Effector memory CD4-positive, alpha-beta T cell (primary cell): ENCODE measurements at regions not wholly inside any gene's neighbourhood (a gene's known extent, or its start where the extent isn't known, plus 50 kb on each side); places are given as distances from the start of the nearest gene placed in this dataset.

Source experiments
- DNase-seq, 3 donors: peaks; one replicate each; pipeline ENCODE4 v3.0.0-alpha.2; 2020
- H3K27ac ChIP-seq: 2 replicates; pipeline ENCODE4 v1.7.0; 2013; ENCODE audit warnings: mild to moderate bottlenecking, low read length, moderate library complexity; ENCODE audit not compliant: insufficient read depth, poor library complexity, severe bottlenecking
- H3K27me3 ChIP-seq: replicated peaks from 2 replicates; pipeline ENCODE4 v1.7.0; 2013; ENCODE audit warnings: mild to moderate bottlenecking, low read length; ENCODE audit not compliant: insufficient read depth, control insufficient read depth, poor library complexity, severe bottlenecking
- H3K36me3 ChIP-seq: 2 replicates; pipeline ENCODE4 v1.7.0; 2013; ENCODE audit warnings: mild to moderate bottlenecking, low read length, moderate library complexity; ENCODE audit not compliant: control insufficient read depth, insufficient read depth
- H3K4me1 ChIP-seq: 2 replicates; pipeline ENCODE4 v1.7.0; 2013; ENCODE audit warnings: low read length, mild to moderate bottlenecking; ENCODE audit not compliant: control insufficient read depth, insufficient read depth, poor library complexity, severe bottlenecking
- H3K4me3 ChIP-seq: 2 replicates; pipeline ENCODE4 v1.7.0; 2013; ENCODE audit warnings: low read length, low read depth, mild to moderate bottlenecking; ENCODE audit not compliant: insufficient read depth, poor library complexity, severe bottlenecking
- H3K9me3 ChIP-seq: 2 replicates; pipeline ENCODE4 v1.7.0; 2013; ENCODE audit warnings: mild to moderate bottlenecking, low read length, moderate library complexity; ENCODE audit not compliant: control insufficient read depth

- Histone ChIP-seq H3K4me1 (no peaks in the 10 kb centered on the region), H3K36me3 (no peaks in the 10 kb centered on the region), H3K4me3 (no peak overlapping the region), H3K27ac (no peak overlapping the region), H3K9me3 (no peaks in the 10 kb centered on the region), H3K27me3 (no peaks in the 10 kb centered on the region)
- DNase-seq = no peak
These were observed 659.2 kb downstream of the HDGFL1 start for GRCh38 chr6:23228439-23229024.

DNA sequence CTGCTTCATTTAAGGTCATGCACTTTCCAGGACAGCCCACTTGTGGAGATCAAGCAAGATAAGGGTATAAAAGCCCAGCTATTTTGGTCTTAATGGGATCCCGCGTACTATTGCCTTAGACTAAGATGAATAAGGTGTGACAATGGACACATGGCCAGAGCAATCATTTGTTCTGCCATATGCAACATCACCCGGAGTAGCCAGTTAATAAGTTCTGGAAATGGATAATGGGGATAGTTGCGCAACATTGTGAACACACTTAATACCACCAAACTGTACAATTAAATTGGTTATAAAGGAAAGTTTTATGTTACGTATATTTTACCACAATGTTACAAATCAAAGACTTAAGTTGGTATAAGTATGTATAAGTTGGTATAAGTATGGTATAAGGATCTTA lies 674.5 kb downstream of the HDGFL1 start:
- no peaks in the 10 kb centered on the region for H3K4me1 ChIP-seq
- DNase-seq = no peak
- no peaks in the 10 kb centered on the region for H3K36me3 ChIP-seq
- H3K27me3 ChIP-seq = no peaks in the 10 kb centered on the region
- no peaks in the 10 kb centered on the region for H3K9me3 ChIP-seq
- no peak overlapping the region for H3K4me3 ChIP-seq
- H3K27ac ChIP-seq = no peak overlapping the region

GRCh38 chr6:23244300-23244699 lies 674.9 kb downstream of the HDGFL1 start:
- no peak for DNase-seq
- Histone ChIP-seq H3K27ac (no peak overlapping the region), H3K9me3 (no peaks in the 10 kb centered on the region), H3K36me3 (no peaks in the 10 kb centered on the region), H3K27me3 (no peaks in the 10 kb centered on the region), H3K4me1 (no peaks in the 10 kb centered on the region), H3K4me3 (no peak overlapping the region)

GRCh38 chr6:23245572-23245971 lies 676.2 kb downstream of the HDGFL1 start:
- Histone ChIP-seq H3K9me3 (no peaks in the 10 kb centered on the region), H3K36me3 (no peaks in the 10 kb centered on the region), H3K27ac (no peak overlapping the region), H3K4me1 (no peaks in the 10 kb centered on the region), H3K4me3 (no peak overlapping the region), H3K27me3 (no peaks in the 10 kb centered on the region)
- no peak for DNase-seq

DNA sequence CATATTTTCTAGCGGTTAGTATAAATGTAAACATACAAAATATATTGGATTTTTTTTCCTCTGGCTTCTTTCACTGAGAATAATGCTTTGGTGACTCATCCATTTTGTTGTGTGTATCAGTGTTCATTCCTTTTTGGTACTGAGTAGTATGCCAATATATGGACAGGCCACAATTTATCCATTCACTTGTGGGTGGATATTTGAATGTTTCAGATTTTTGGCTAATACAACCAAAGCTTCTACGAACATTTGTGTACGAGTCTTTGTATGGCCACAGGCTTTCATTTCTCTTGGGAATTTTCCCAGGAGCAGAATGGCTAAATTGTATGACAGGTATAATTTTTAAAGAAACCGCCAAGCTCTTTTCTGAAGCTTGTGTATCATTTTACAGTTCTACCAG lies 677.5 kb downstream of the HDGFL1 start:
- Histone ChIP-seq H3K27ac (no peak overlapping the region), H3K36me3 (no peaks in the 10 kb centered on the region), H3K27me3 (no peaks in the 10 kb centered on the region), H3K4me3 (no peak overlapping the region), H3K4me1 (no peaks in the 10 kb centered on the region), H3K9me3 (no peaks in the 10 kb centered on the region)
- no peak for DNase-seq

GRCh38 chr6:23250556-23250955 lies 681.2 kb downstream of the HDGFL1 start:
- Histone ChIP-seq H3K9me3 (no peaks in the 10 kb centered on the region), H3K27ac (no peak overlapping the region), H3K27me3 (no peaks in the 10 kb centered on the region), H3K4me3 (no peak overlapping the region), H3K36me3 (no peaks in the 10 kb centered on the region), H3K4me1 (no peaks in the 10 kb centered on the region)
- no peak for DNase-seq

DNA sequence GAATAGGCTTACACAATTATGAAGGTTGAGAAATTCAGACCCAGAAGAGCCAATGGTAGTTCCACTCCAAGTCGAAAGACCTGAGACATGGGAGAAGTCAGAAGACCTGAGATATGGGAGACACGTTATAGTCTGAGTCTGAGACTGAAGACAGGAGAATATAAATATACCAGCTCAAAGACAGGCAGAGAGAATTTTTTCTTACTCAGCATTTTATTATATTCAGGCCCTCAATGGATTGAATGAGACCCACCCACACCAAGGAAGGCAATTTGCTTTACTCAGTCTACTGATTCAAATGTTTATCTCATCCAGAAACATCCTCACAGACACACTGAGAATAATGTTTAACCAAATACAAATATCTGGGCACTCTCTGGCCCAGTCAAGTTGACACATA lies 693.5 kb downstream of the HDGFL1 start:
- Histone ChIP-seq H3K27ac (no peak overlapping the region), H3K36me3 (no peaks in the 10 kb centered on the region), H3K4me3 (no peak overlapping the region), H3K9me3 (no peaks in the 10 kb centered on the region), H3K27me3 (no peaks in the 10 kb centered on the region), H3K4me1 (no peaks in the 10 kb centered on the region)
- DNase-seq = no peak

- no peak overlapping the region for H3K27ac ChIP-seq
- no peak overlapping the region for H3K4me3 ChIP-seq
- no peaks in the 10 kb centered on the region for H3K4me1 ChIP-seq
- H3K9me3 ChIP-seq = no peaks in the 10 kb centered on the region
- no peaks in the 10 kb centered on the region for H3K27me3 ChIP-seq
- DNase-seq = no peak
- no peaks in the 10 kb centered on the region for H3K36me3 ChIP-seq
These were observed 695.9 kb downstream of the HDGFL1 start for GRCh38 chr6:23265270-23265669.

GRCh38 chr6:23266536-23266935 lies 697.2 kb downstream of the HDGFL1 start:
- DNase-seq = no peak
- Histone ChIP-seq H3K9me3 (no peaks in the 10 kb centered on the region), H3K36me3 (no peaks in the 10 kb centered on the region), H3K27me3 (no peaks in the 10 kb centered on the region), H3K4me3 (no peak overlapping the region), H3K4me1 (no peaks in the 10 kb centered on the region), H3K27ac (no peak overlapping the region)

DNA sequence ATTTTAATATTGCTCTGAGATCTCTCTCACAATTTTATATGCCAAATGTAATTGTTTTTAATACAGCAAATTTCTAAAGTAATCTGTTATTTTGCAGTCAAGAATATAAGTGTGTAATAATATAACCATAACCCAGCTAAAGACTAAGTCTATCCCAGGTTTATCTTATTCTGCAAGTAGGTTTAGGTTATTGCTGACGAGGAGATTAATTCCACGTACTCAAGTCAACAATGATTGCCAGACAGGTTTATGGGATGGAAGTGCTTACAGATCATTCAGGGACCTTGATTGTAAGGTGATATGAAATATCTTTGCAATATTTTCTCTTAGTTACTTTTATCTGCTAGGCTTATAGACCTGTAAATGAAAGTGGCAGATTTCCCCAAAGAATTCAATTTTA lies 698.3 kb downstream of the HDGFL1 start:
- Histone ChIP-seq H3K9me3 (no peaks in the 10 kb centered on the region), H3K27ac (no peak overlapping the region), H3K36me3 (no peaks in the 10 kb centered on the region), H3K4me3 (no peak overlapping the region), H3K4me1 (no peaks in the 10 kb centered on the region), H3K27me3 (no peaks in the 10 kb centered on the region)
- no peak for DNase-seq

DNA sequence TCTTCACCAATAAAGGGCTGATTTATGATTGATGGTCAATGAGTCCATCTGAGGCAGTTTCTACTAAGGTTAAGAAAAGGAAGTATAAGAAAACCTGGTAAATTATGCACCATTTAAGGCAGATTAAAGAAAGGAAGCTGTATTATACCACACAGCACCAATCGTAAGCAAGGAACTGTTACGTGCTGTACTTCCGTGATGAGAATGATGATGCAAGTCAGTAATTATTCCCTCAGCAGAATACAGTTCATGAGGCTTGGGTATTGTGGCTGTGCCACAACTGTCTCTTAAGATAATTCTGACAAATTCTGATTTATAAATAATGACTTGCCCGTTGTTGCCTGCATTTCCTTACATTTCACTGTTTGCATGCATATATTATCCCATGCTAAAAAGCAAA lies 699.0 kb downstream of the HDGFL1 start:
- no peaks in the 10 kb centered on the region for H3K27me3 ChIP-seq
- no peak for DNase-seq
- no peaks in the 10 kb centered on the region for H3K9me3 ChIP-seq
- no peaks in the 10 kb centered on the region for H3K4me1 ChIP-seq
- no peak overlapping the region for H3K27ac ChIP-seq
- no peak overlapping the region for H3K4me3 ChIP-seq
- no peaks in the 10 kb centered on the region for H3K36me3 ChIP-seq
